Activated CD8-positive, alpha-beta T cell treated with anti-CD3 and anti-CD28 coated beads, Interleukin-2, amount 10 ng/mL, durations not matched to agents 7 days and 5 days (primary cell): ENCODE measurements at regions not wholly inside any gene's neighbourhood (a gene's known extent, or its start where the extent isn't known, plus 50 kb on each side); places are given as distances from the start of the nearest gene placed in this dataset.

Experiments
- ATAC-seq: fragments of 150-1000 bp; cut with Tn5 transposase; one replicate; pipeline ENCODE4 v1.10.0; 2021; ENCODE audit warnings: moderate library complexity
- CTCF ChIA-PET: fragments of 350-600 bp; sonication (Branson Sonifier 250); formaldehyde crosslinking; loops from one replicate; lab custom pipeline; 2021; ENCODE audit warnings: antibody characterized with exemption; lab: Charles Lee
- POLR2A ChIA-PET: fragments of 350-600 bp; sonication (Branson Sonifier 250); formaldehyde crosslinking; loops from one replicate; lab custom pipeline; 2021; ENCODE audit warnings: antibody characterized with exemption; lab: Charles Lee
- DNase-seq: peaks from one replicate; pipeline ENCODE4 v3.0.0-alpha.2; 2020
- H3K27ac Mint-ChIP-seq: one replicate; pipeline ENCODE4 v1.8.0; 2021; ENCODE audit warnings: mild to moderate bottlenecking, mixed read lengths
- H3K27me3 Mint-ChIP-seq: one replicate; pipeline ENCODE4 v1.8.0; 2021; ENCODE audit warnings: low read depth, mixed read lengths
- H3K36me3 Mint-ChIP-seq: one replicate; pipeline ENCODE4 v1.8.0; 2021; ENCODE audit warnings: low read depth, mixed read lengths
- H3K4me1 Mint-ChIP-seq: one replicate; pipeline ENCODE4 v1.8.0; 2021; ENCODE audit warnings: low read depth, mixed read lengths
- H3K4me3 Mint-ChIP-seq: one replicate; pipeline ENCODE4 v1.8.0; 2021; ENCODE audit warnings: mild to moderate bottlenecking, mixed read lengths
- H3K9me3 Mint-ChIP-seq: one replicate; pipeline ENCODE4 v1.8.0; 2022; ENCODE audit warnings: mixed read lengths; ENCODE audit not compliant: insufficient read depth

GRCh38 chr6:40700006-40700580 is 112.9 kb upstream of the LRFN2 start:
- H3K4me3 Mint-ChIP-seq, result no peak overlapping the region
- DNase-seq (no peak), ATAC-seq (no peak)
- H3K27me3 Mint-ChIP-seq, result peaks cover 10% of the 10 kb centered on the region
- H3K27ac Mint-ChIP-seq, result no peak overlapping the region
- no peaks in the 10 kb centered on the region for H3K36me3 Mint-ChIP-seq
- CTCF ChIA-PET, result no interaction called here
- POLR2A ChIA-PET, result no interaction called here
- H3K9me3 Mint-ChIP-seq, result no peaks in the 10 kb centered on the region
- H3K4me1 Mint-ChIP-seq, result no peaks in the 10 kb centered on the region

GRCh38 chr6:40695750-40696415 is 108.7 kb upstream of the LRFN2 start:
- no peak for ATAC-seq
- no peak for DNase-seq

DNA sequence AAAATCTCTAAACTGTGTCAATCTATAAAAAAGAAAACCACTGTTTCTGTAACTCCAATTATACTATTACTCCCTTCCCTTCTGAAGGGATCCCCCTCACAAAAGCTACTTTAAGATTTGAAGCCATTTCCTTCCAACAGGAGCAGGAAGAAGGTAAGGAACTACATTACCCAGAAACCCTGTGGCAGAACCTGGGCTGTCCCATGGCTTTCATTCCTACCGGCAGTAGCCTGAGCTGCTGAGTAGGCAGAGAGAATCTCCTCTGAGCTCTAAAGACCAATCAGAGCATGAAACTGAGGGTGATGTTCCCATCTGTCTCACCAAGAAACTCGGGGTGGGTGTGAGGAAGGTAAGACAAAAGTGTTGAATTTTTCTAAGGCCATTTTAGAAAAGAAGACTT is 108.0 kb upstream of the LRFN2 start:
- H3K4me1 Mint-ChIP-seq, result no peaks in the 10 kb centered on the region
- ATAC-seq (no peak), DNase-seq (no peak)
- no peaks in the 10 kb centered on the region for H3K9me3 Mint-ChIP-seq
- no peaks in the 10 kb centered on the region for H3K36me3 Mint-ChIP-seq
- H3K27me3 Mint-ChIP-seq, result peaks cover 3% of the 10 kb centered on the region
- POLR2A ChIA-PET, result no interaction called here
- no peak overlapping the region for H3K4me3 Mint-ChIP-seq
- H3K27ac Mint-ChIP-seq, result no peak overlapping the region
- CTCF ChIA-PET, result interaction anchor here (0.7 kb wide), 1 partner anchor 41 kb away, joined by 3 read pairs; no protein-coding TSS in a partner anchor

More at GRCh38 chr6:40695750-40696415, 108.7 kb upstream of the LRFN2 start:
- ChIA-PET CTCF (no interaction called here), POLR2A (no interaction called here)
- peaks cover 3% of the 10 kb centered on the region for H3K27me3 Mint-ChIP-seq
- H3K4me1 Mint-ChIP-seq, result no peaks in the 10 kb centered on the region
- H3K9me3 Mint-ChIP-seq, result no peaks in the 10 kb centered on the region
- H3K36me3 Mint-ChIP-seq, result no peaks in the 10 kb centered on the region
- no peak overlapping the region for H3K27ac Mint-ChIP-seq
- no peak overlapping the region for H3K4me3 Mint-ChIP-seq

- H3K4me1 Mint-ChIP-seq, result no peaks in the 10 kb centered on the region
- no peaks in the 10 kb centered on the region for H3K9me3 Mint-ChIP-seq
- no peak for DNase-seq
- CTCF ChIA-PET, result interaction anchor here (1.3 kb wide), 1 partner anchor 12 kb away, joined by 3 read pairs; no protein-coding TSS in a partner anchor
- H3K36me3 Mint-ChIP-seq, result no peaks in the 10 kb centered on the region
- H3K27ac Mint-ChIP-seq, result no peak overlapping the region
- H3K4me3 Mint-ChIP-seq, result no peak overlapping the region
- H3K27me3 Mint-ChIP-seq, result peaks cover 3% of the 10 kb centered on the region
- no peak for ATAC-seq
- POLR2A ChIA-PET, result no interaction called here
These were observed 106.6 kb upstream of the LRFN2 start for GRCh38 chr6:40693768-40694167.

DNA sequence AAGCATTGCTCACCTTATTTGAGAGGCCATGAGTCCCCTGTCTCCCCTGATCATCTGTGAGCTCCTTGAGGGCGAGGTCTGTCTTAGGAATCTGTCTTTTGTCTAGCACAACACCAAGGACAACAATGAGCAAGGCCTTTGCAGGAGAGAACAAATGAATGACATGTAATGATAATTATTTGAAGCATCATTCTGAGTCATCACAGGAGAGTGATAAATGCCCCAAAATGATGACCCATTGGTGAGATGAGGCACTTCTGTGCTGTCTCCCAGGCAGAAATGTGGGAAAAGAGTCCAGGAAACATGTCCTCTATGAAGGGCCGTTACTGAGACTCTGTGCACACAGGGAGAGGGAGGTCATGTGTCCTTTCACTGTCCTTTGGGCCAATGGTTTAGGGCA is 105.2 kb upstream of the LRFN2 start:
- no peaks in the 10 kb centered on the region for H3K36me3 Mint-ChIP-seq
- no peaks in the 10 kb centered on the region for H3K4me1 Mint-ChIP-seq
- peaks cover 3% of the 10 kb centered on the region for H3K27me3 Mint-ChIP-seq
- no peak for DNase-seq
- CTCF ChIA-PET, result no interaction called here
- no peaks in the 10 kb centered on the region for H3K9me3 Mint-ChIP-seq
- POLR2A ChIA-PET, result no interaction called here
- no peak overlapping the region for H3K4me3 Mint-ChIP-seq
- H3K27ac Mint-ChIP-seq, result no peak overlapping the region
- ATAC-seq, result no peak

DNA sequence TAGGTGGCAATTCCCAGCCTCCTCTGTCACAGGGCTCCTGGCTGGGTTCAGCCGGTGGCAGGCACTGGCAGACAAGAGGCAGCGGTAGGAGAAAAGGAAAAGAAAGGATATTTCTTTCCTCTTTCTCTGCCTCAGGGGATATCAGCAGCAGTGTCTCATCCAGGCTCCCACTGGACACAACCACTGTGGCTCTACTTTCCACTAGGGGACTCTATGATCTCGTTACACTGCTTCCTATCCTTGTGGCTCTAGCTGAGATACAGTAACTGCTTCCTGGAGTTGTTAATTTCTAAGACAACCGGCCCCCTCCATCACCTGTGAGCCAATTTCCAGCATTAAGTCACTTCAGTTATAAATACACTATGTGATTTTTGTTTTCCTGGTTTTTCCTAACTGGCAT is 102.0 kb upstream of the LRFN2 start:
- ChIA-PET POLR2A (no interaction called here), CTCF (no interaction called here)
- Mint-ChIP-seq H3K27me3 (peaks cover 12% of the 10 kb centered on the region), H3K27ac (no peak overlapping the region), H3K4me1 (no peaks in the 10 kb centered on the region), H3K36me3 (no peaks in the 10 kb centered on the region), H3K4me3 (no peak overlapping the region), H3K9me3 (peaks cover 3% of the 10 kb centered on the region)
- DNase-seq (no peak), ATAC-seq (no peak)

DNA sequence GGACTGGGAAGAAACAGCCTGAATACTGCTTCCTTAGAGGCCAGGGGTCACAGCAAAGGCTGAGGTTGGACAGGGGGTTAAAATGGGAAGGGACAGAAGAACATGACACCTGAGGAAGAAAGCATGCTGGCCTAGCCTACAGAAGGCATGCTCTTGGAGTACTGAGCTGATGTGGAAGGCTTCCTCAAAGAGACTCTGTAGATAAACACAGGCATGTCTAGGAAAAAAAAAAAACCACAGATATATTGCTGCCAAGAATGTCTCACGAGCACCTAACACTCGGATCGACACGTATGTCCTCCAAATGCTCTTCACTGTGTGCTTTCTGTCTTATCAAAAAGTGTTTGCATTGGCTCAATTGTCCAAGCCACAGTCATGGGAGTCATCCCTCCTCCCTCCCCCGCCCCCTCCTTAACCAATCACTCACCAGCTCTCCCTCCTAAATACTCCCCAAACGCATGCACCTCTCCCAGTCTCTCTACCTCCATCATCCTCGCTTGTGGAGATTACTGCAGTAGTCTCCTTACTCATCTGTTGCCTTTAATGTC is 101.1 kb upstream of the LRFN2 start:
- ChIA-PET POLR2A (no interaction called here), CTCF (no interaction called here)
- H3K4me3 Mint-ChIP-seq, result no peak overlapping the region
- no peak overlapping the region for H3K27ac Mint-ChIP-seq
- no peak for ATAC-seq
- peaks cover 12% of the 10 kb centered on the region for H3K27me3 Mint-ChIP-seq
- H3K36me3 Mint-ChIP-seq, result no peaks in the 10 kb centered on the region
- H3K9me3 Mint-ChIP-seq, result peaks cover 3% of the 10 kb centered on the region
- DNase-seq, result no peak
- no peaks in the 10 kb centered on the region for H3K4me1 Mint-ChIP-seq

GRCh38 chr6:40685862-40686261 is 98.7 kb upstream of the LRFN2 start:
- no peaks in the 10 kb centered on the region for H3K4me1 Mint-ChIP-seq
- CTCF ChIA-PET, result no interaction called here
- ATAC-seq (no peak), DNase-seq (no peak)
- H3K4me3 Mint-ChIP-seq, result no peak overlapping the region
- no peaks in the 10 kb centered on the region for H3K36me3 Mint-ChIP-seq
- peaks cover 12% of the 10 kb centered on the region for H3K27me3 Mint-ChIP-seq
- H3K9me3 Mint-ChIP-seq, result peaks cover 3% of the 10 kb centered on the region
- no peak overlapping the region for H3K27ac Mint-ChIP-seq
- POLR2A ChIA-PET, result no interaction called here

GRCh38 chr6:40681622-40682021 is 94.5 kb upstream of the LRFN2 start:
- peaks cover 3% of the 10 kb centered on the region for H3K9me3 Mint-ChIP-seq
- H3K4me1 Mint-ChIP-seq, result no peaks in the 10 kb centered on the region
- no peak overlapping the region for H3K4me3 Mint-ChIP-seq
- ATAC-seq (no peak), DNase-seq (no peak)
- no peak overlapping the region for H3K27ac Mint-ChIP-seq
- H3K27me3 Mint-ChIP-seq, result peaks cover 12% of the 10 kb centered on the region
- no peaks in the 10 kb centered on the region for H3K36me3 Mint-ChIP-seq
- POLR2A ChIA-PET, result no interaction called here
- CTCF ChIA-PET, result no interaction called here

DNA sequence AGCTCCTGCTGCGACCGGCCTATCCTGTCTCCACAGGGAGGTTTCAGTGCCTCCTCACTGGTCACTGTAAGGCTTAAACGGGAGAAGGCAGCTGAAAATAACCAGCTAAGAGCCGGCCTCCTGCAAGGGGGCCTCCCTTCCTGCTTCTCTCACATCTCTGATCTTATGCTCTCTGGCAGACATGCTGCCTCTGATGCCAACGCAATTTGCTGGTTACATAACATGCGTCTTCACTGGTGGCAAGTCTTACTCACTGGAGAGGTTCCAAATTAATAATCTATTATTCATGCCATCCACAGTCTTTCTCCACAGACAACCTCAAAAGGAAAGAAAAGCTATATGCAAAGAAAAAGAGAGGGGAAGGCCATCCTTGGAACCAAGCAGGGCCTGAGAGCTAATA is 91.8 kb upstream of the LRFN2 start:
- CTCF ChIA-PET, result no interaction called here
- POLR2A ChIA-PET, result interaction anchor here (0.6 kb wide), 1 partner anchor 36 kb away, joined by 3 read pairs; no protein-coding TSS in a partner anchor
- DNase-seq (no peak), ATAC-seq (no peak)
- Mint-ChIP-seq H3K27me3 (no peaks in the 10 kb centered on the region), H3K27ac (no peak overlapping the region), H3K4me1 (no peaks in the 10 kb centered on the region), H3K9me3 (no peaks in the 10 kb centered on the region), H3K4me3 (no peak overlapping the region), H3K36me3 (no peaks in the 10 kb centered on the region)

DNA sequence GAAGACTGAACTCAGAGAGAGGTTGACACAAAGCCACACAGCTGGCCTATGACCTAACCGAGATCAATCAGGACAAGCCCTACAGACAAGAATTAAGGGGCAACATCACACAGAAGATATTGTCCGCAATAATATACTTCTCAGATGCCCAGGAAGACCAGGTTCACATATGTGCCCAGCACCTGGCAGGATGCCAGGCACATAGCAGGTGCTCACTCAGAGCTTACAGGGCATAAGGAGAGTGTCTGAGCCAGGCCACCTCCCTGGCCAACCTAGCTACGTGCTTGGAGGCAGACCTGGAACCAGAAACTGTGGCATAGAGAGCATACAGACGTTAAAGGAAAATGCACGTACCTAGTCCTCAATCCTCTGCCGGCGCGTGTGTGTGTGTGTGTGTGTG is 87.0 kb upstream of the LRFN2 start:
- Mint-ChIP-seq H3K9me3 (no peaks in the 10 kb centered on the region), H3K36me3 (no peaks in the 10 kb centered on the region), H3K27me3 (no peaks in the 10 kb centered on the region), H3K4me3 (no peak overlapping the region), H3K27ac (no peak overlapping the region), H3K4me1 (no peaks in the 10 kb centered on the region)
- POLR2A ChIA-PET, result no interaction called here
- CTCF ChIA-PET, result no interaction called here
- no peak for ATAC-seq
- DNase-seq, result no peak

DNA sequence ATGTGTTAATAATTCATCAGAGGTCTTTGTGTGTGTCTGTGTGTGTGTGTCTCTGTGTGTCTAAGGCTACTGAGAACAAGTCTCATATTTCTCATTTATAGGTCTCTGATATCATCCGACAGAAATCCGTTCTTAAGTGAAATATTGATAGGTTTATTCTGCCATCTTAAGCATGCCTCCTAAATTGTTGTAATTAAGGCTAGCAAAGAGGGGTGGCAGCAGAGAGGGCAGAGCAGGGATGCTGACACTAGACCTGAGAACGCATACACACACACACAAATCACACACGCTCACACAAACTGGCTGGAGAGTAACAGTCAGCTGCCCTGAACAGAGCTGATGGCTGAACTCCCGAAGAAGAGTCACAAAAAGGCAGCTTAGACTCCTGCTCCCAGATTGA is 84.9 kb upstream of the LRFN2 start:
- Mint-ChIP-seq H3K4me3 (no peak overlapping the region), H3K9me3 (no peaks in the 10 kb centered on the region), H3K4me1 (no peaks in the 10 kb centered on the region), H3K27ac (no peak overlapping the region), H3K27me3 (no peaks in the 10 kb centered on the region), H3K36me3 (no peaks in the 10 kb centered on the region)
- DNase-seq, result no peak
- POLR2A ChIA-PET, result no interaction called here
- ATAC-seq, result no peak
- CTCF ChIA-PET, result no interaction called here
